ENCODE measurements at regions not wholly inside any gene's neighbourhood (a gene's known extent, or its start where the extent isn't known, plus 50 kb on each side); places are given as distances from the start of the nearest gene placed in this dataset.

GRCh38 chr22:27171212-27171611 is 513.8 kb downstream of the MIAT start:
- TF ChIP-seq CTCF (IDR thresholded peaks at IDR 0.05), result no peak
- TF ChIP-seq POLR2A (IDR thresholded peaks at IDR 0.05), result no peak

All from adrenal gland (tissue), 5 donors.